K562 (cell line): ENCODE measurements at regions not wholly inside any gene's neighbourhood (a gene's known extent, or its start where the extent isn't known, plus 50 kb on each side); places are given as distances from the start of the nearest gene placed in this dataset.
A peak's percentile ranks its signal among the peaks of the same experiment; 100 is the strongest.

Experiments used
- ATAC-seq: fragments of 200-7000 bp; cut with Tn5 transposase; 3 replicates; pipeline ENCODE4 v1.9.1; 2020; ENCODE audit warnings: moderate library complexity
- BruUV-seq: library from RNA; stranded (reverse); fragments of 400-500 nt; replicated peaks from 2 replicates; lab custom pipeline; 2021; lab: Mats Ljungman, UMichigan
- CTCF ChIA-PET: fragments of 300-600 bp; formaldehyde crosslinking; extraction: SDS; loops from one replicate; lab custom pipeline; 2021; ENCODE audit warnings: low intra/inter-chr PET ratio; lab: Yijun Ruan, JAX
- POLR2A ChIA-PET: fragments of 300-600, 350-650 bp; sonication (Branson Sonifier 250); formaldehyde crosslinking; extraction: SDS; loops from one replicate; lab custom pipeline; 2021; ENCODE audit warnings: antibody characterized with exemption, inconsistent platforms; lab: Yijun Ruan, JAX
- DNase-seq, 4 experiments: peaks; one replicate each; pipeline versions ENCODE4 v3.0.0 to v3.0.0-alpha.2; 2011 to 2018; ENCODE audit warnings: low spot score in 3 of 4, mixed read lengths in 3 of 4; ENCODE audit errors: extremely low read depth in 1 of 4
- FAIRE-seq: peaks from 2 replicates; lab custom pipeline; 2011; peaks lifted over from hg19 to GRCh38; lab: Jason Lieb, UNC
- H2AFZ ChIP-seq: 2 replicates; pipeline ENCODE4 v1.6.0; 2011; ENCODE audit warnings: low read depth, low read length, control low read depth, inconsistent platforms
- H3K27ac ChIP-seq: fragments of 200-600 bp; 3 replicates; pipeline ENCODE4 v1.8.0; 2011; ENCODE audit warnings: low read depth, mild to moderate bottlenecking, control low read depth, inconsistent platforms, low read length, moderate library complexity, mixed read lengths; ENCODE audit errors: extremely low read depth
- H3K27me3 ChIP-seq, 2 experiments: fragments of 300-600 bp in 1 of 2; 2 replicates in 1 of 2; 3 replicates in 1 of 2; pipeline versions ENCODE4 v1.6.0 to v1.8.0; 2011; ENCODE audit warnings: inconsistent platforms in 2 of 2, low read length in 2 of 2, mild to moderate bottlenecking in 1 of 2, mixed read lengths in 1 of 2, moderate library complexity in 1 of 2; ENCODE audit not compliant: control insufficient read depth in 2 of 2, insufficient read depth in 2 of 2
- H3K36me3 ChIP-seq: fragments of 300-600 bp; 3 replicates; pipeline ENCODE4 v1.8.0; 2011; ENCODE audit warnings: mild to moderate bottlenecking, low read length, inconsistent platforms; ENCODE audit not compliant: control insufficient read depth, insufficient read depth
- H3K4me1 ChIP-seq, 2 experiments: fragments of 200-600 bp in 1 of 2; replicated peaks in 1 of 2; 2 replicates in 1 of 2; 3 replicates in 1 of 2; pipeline versions ENCODE4 v1.5.1 to v1.8.0; 2011; ENCODE audit warnings: inconsistent platforms in 2 of 2, low read length in 2 of 2, mild to moderate bottlenecking in 1 of 2, mixed read lengths in 1 of 2, moderate library complexity in 1 of 2; ENCODE audit not compliant: control insufficient read depth in 2 of 2, insufficient read depth in 2 of 2
- H3K4me2 ChIP-seq: 2 replicates; pipeline ENCODE4 v1.6.1; 2011; ENCODE audit warnings: low read length, control low read depth, inconsistent platforms, mixed read lengths; ENCODE audit not compliant: insufficient read depth
- H3K4me3 ChIP-seq: fragments of 200-600 bp; sonication (generic), shearing (Covaris generic); 2 replicates; pipeline ENCODE4 v1.5.1; 2016; ENCODE audit warnings: control low read depth, inconsistent platforms
- H3K79me2 ChIP-seq: fragments of 200-600 bp; 3 replicates; pipeline ENCODE4 v1.8.0; 2011; ENCODE audit warnings: low read length, inconsistent platforms; ENCODE audit not compliant: control insufficient read depth, insufficient read depth
- H3K9ac ChIP-seq, 2 experiments: 2 replicates each; pipeline versions ENCODE4 v1.6.0 to v1.6.1; 2011; ENCODE audit warnings: low read depth in 2 of 2, low read length in 2 of 2, control low read depth in 1 of 2, inconsistent platforms in 1 of 2, mild to moderate bottlenecking in 1 of 2, mixed read lengths in 1 of 2; ENCODE audit not compliant: insufficient read depth in 1 of 2
- H3K9me1 ChIP-seq: one replicate; pipeline ENCODE4 v1.6.0; 2011; ENCODE audit warnings: inconsistent platforms, mild to moderate bottlenecking, low read length, moderate library complexity; ENCODE audit not compliant: control insufficient read depth, insufficient read depth
- H3K9me3 ChIP-seq: replicated peaks from 2 replicates; pipeline ENCODE4 v1.5.1; 2011; ENCODE audit warnings: low read depth, low read length, inconsistent platforms; ENCODE audit not compliant: control insufficient read depth, insufficient read depth
- H4K20me1 ChIP-seq: replicated peaks from 2 replicates; pipeline ENCODE4 v1.6.1; 2011; ENCODE audit warnings: low read length, inconsistent platforms, mixed read lengths; ENCODE audit not compliant: control insufficient read depth, insufficient read depth
- HEY1 ChIP-seq: fragments of 250-450 bp; sonication (Bioruptor Pico); IDR thresholded peaks from 2 replicates; pipeline ENCODE4 v1.5.0; 2020; ENCODE audit warnings: mild to moderate bottlenecking, moderate library complexity, borderline replicate concordance
- IRF2 ChIP-seq: sonication (generic); formaldehyde crosslinking; IDR thresholded peaks from 2 replicates; pipeline ENCODE4 v1.8.1; 2022; ENCODE audit warnings: mild to moderate bottlenecking, missing genetic modification reagents
- MAFF ChIP-seq: IDR thresholded peaks from 2 replicates; pipeline ENCODE4 v1.6.1; 2012; ENCODE audit warnings: low read length, improper control_type of control experiment
- MBD1 ChIP-seq: fragments of 250-450 bp; sonication (Bioruptor Pico); IDR thresholded peaks from 2 replicates; pipeline ENCODE4 v1.8.0; 2022; ENCODE audit warnings: inconsistent platforms
- SMARCA4 ChIP-seq: fragments of 450-650 bp; IDR thresholded peaks from 2 replicates; pipeline ENCODE4 v1.6.1; 2016
- TAF9B ChIP-seq: fragments of 450-650 bp; IDR thresholded peaks from 2 replicates; pipeline ENCODE4 v1.6.1; 2018; ENCODE audit warnings: mild to moderate bottlenecking; ENCODE audit not compliant: partially characterized antibody
- ZNF143 ChIP-seq: sonication (generic); formaldehyde crosslinking; IDR thresholded peaks from 2 replicates; pipeline ENCODE4 v1.9.0; 2022; ENCODE audit warnings: mild to moderate bottlenecking, missing genetic modification reagents
- ZNF316 ChIP-seq: fragments of 450-650 bp; IDR thresholded peaks from 2 replicates; pipeline ENCODE4 v1.6.1; 2016
- WGBS: fragments of 100-300 bp; shearing (Covaris generic); methylation state at CpG from one replicate; pipeline ENCODE4 v1.1.6; 2016; ENCODE audit warnings: low coverage, mixed read lengths; ENCODE audit not compliant: insufficient coverage; ENCODE audit errors: missing lambda C conversion rate; 5-methylcytosine and 5-hydroxymethylcytosine counted together
- in situ Hi-C: fragments of 300-500 bp; cut with MboI; formaldehyde crosslinking; loops from 4 replicates; pipeline ENCODE4 v1.15.0; 2018; ENCODE audit warnings: inconsistent platforms, mixed read lengths
- intact Hi-C: fragments of 100-400 bp; cut with micrococcal nuclease; formaldehyde crosslinking; loops from 2 replicates; pipeline ENCODE4 v1.14.2; 2022

GRCh38 chr5:128627939-128628338 is 89.9 kb upstream of the FBN2 start:
- no peak overlapping the region for H2AFZ ChIP-seq
- ATAC-seq, result no peak
- BruUV-seq, result no TSS peak
- H3K4me2 ChIP-seq, result no peak overlapping the region
- H3K9me3 ChIP-seq, result no peaks in the 10 kb centered on the region
- in situ Hi-C loops (no loop called here), intact Hi-C loops (no loop called here)
- peak; percentile 16; the same call in 1 of the 2 replicates for TF ChIP-seq ZNF316
- TF ChIP-seq SMARCA4, result no peak
- no peak for TF ChIP-seq ZNF143 (CRISPR knock-in tag)
- TF ChIP-seq TAF9B, result no peak
- peak; percentile 20; the same call in 1 of the 2 replicates for TF ChIP-seq MAFF
- TF ChIP-seq IRF2 (CRISPR knock-in tag), result no peak
- H4K20me1 ChIP-seq, result no peaks in the 10 kb centered on the region
- no peak overlapping the region for H3K4me3 ChIP-seq
- H3K9ac ChIP-seq, result no peak overlapping the region
- H3K36me3 ChIP-seq, result no peaks in the 10 kb centered on the region
- no peak overlapping the region for H3K27ac ChIP-seq
- DNase-seq, result no peak
- no peaks in the 10 kb centered on the region for H3K27me3 ChIP-seq
- FAIRE-seq, result no peak
- POLR2A ChIA-PET, result no interaction called here
- no peaks in the 10 kb centered on the region for H3K4me1 ChIP-seq
- H3K79me2 ChIP-seq, result no peaks in the 10 kb centered on the region
- WGBS, result 5% methylated on average over 1 of the region's 1 CpG
- CTCF ChIA-PET, result no interaction called here
- H3K9me1 ChIP-seq, result no peaks in the 10 kb centered on the region

- CTCF ChIA-PET, result no interaction called here
- in situ Hi-C loops, result no loop called here
- no peak for FAIRE-seq
- TF ChIP-seq HEY1 (CRISPR knock-in tag), result no peak
- TF ChIP-seq MBD1 (CRISPR knock-in tag), result no peak
Observed at GRCh38 chr5:128629157-128629556, 91.1 kb upstream of the FBN2 start.

More at GRCh38 chr5:128629157-128629556, 91.1 kb upstream of the FBN2 start:
- Histone ChIP-seq H3K4me3 (no peak overlapping the region), H3K27me3 (no peaks in the 10 kb centered on the region), H3K4me2 (no peak overlapping the region), H3K4me1 (no peaks in the 10 kb centered on the region), H3K9me3 (no peaks in the 10 kb centered on the region), H3K9me1 (no peaks in the 10 kb centered on the region), H4K20me1 (no peaks in the 10 kb centered on the region), H3K9ac (no peak overlapping the region), H3K27ac (no peak overlapping the region), H2AFZ (no peak overlapping the region), H3K79me2 (no peaks in the 10 kb centered on the region), H3K36me3 (no peaks in the 10 kb centered on the region)
- ATAC-seq, result no peak
- no TSS peak for BruUV-seq
- POLR2A ChIA-PET, result no interaction called here
- 0% methylated on average over 3 of the region's 3 CpGs for WGBS
- DNase-seq, result no peak
- intact Hi-C loops, result no loop called here
